ENCODE measurements at regions not wholly inside any gene's neighbourhood (a gene's known extent, or its start where the extent isn't known, plus 50 kb on each side); places are given as distances from the start of the nearest gene placed in this dataset.
A peak's percentile ranks its signal among the peaks of the same experiment; 100 is the strongest.

DNA sequence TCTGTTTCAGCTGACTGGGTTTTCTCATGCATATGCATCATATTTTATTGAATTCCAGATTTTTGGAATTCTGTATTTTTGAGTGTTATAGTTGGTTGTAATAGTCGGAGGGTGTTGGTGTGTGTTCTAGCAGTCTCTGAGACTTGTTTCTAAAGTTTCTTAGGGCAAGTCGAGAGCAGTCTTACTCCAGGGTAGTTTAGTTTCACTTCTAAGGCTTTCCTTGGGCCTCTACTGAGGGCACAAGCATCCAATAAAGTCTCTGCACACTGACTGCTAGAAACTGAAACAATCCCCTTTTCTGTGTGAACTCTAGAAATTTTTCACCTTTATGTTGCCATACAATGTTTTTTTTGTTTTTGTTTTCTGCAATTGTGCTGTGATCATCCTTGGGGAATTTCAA, 663.7 kb upstream of the LRATD1 start:
- no CpG with 5 or more reads among the region's 2 CpGs for WGBS (ENCODE audit: extremely low coverage, insufficient read length, low lambda C conversion rate)
- H2BK12ac ChIP-seq (ENCODE audit: insufficient read length, low read depth, low read length): no peak overlapping the region
- H3K27me3 ChIP-seq (ENCODE audit: insufficient read depth, low read length): no peaks in the 10 kb centered on the region
- H3K23me2 ChIP-seq (ENCODE audit: insufficient read length, low read depth, low read length, poor library complexity, severe bottlenecking): no peaks in the 10 kb centered on the region
- H3K4me2 ChIP-seq (ENCODE audit: insufficient read depth, insufficient read length, low read length): no peak overlapping the region
- H3K4ac ChIP-seq (ENCODE audit: low read depth, low read length): no peak overlapping the region
- H2BK120ac ChIP-seq (ENCODE audit: low read depth, low read length, poor library complexity, severe bottlenecking): no peak overlapping the region
- TF ChIP-seq, protein P1, sequence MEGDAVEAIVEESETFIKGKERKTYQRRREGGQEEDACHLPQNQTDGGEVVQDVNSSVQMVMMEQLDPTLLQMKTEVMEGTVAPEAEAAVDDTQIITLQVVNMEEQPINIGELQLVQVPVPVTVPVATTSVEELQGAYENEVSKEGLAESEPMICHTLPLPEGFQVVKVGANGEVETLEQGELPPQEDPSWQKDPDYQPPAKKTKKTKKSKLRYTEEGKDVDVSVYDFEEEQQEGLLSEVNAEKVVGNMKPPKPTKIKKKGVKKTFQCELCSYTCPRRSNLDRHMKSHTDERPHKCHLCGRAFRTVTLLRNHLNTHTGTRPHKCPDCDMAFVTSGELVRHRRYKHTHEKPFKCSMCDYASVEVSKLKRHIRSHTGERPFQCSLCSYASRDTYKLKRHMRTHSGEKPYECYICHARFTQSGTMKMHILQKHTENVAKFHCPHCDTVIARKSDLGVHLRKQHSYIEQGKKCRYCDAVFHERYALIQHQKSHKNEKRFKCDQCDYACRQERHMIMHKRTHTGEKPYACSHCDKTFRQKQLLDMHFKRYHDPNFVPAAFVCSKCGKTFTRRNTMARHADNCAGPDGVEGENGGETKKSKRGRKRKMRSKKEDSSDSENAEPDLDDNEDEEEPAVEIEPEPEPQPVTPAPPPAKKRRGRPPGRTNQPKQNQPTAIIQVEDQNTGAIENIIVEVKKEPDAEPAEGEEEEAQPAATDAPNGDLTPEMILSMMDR (conservative IDR thresholded peaks at IDR 0.05): no peak
- H3K9me3 ChIP-seq (ENCODE audit: control insufficient read depth, low read depth, low read length): no peaks in the 10 kb centered on the region
- no peak overlapping the region for H4K8ac ChIP-seq (replicated peaks; ENCODE audit: insufficient read length, low read depth, low read length)
- no peaks in the 10 kb centered on the region for H3K79me2 ChIP-seq (ENCODE audit: insufficient read depth, low read length)
- H3K9ac ChIP-seq (ENCODE audit: extremely low read depth, insufficient read length, low read length): no peak overlapping the region
- no peak overlapping the region for H3K14ac ChIP-seq (ENCODE audit: insufficient read depth, low read length)
- Mint-ChIP-seq H3K27me3 (ENCODE audit: low read depth) (no peaks in the 10 kb centered on the region), H3K36me3 (ENCODE audit: insufficient read depth in 1 of 3, low read depth in 3 of 3) (no peaks in the 10 kb centered on the region), H3K4me3 (no peak overlapping the region), H3K4me1 (no peaks in the 10 kb centered on the region), H3K9me3 (no peaks in the 10 kb centered on the region), H3K27ac (peak overlapping the region in 1 of 3 experiments; percentile 34; a peak in 1 of 7 replicates)
- no peak overlapping the region for H4K5ac ChIP-seq (ENCODE audit: insufficient read length, low read depth, low read length)
- H3K56ac ChIP-seq (ENCODE audit: insufficient read length, low read depth, low read length): no peak overlapping the region
- H3K18ac ChIP-seq (ENCODE audit: insufficient read length, low read depth, low read length): no peak overlapping the region
- no peak overlapping the region for H2AK5ac ChIP-seq (ENCODE audit: insufficient read length, low read length)
- H2BK15ac ChIP-seq (ENCODE audit: low read depth, low read length): no peak overlapping the region
- no peaks in the 10 kb centered on the region for H4K20me1 ChIP-seq (ENCODE audit: control insufficient read depth, insufficient read depth, insufficient read length)
- no peak overlapping the region for H2BK5ac ChIP-seq (ENCODE audit: insufficient read length, low read length)
- H3K27ac ChIP-seq (ENCODE audit: insufficient read length, low read depth, low read length): no peak overlapping the region
- H3K79me1 ChIP-seq (ENCODE audit: insufficient read depth, low read depth, low read length, poor library complexity, severe bottlenecking): no peaks in the 10 kb centered on the region
- H2AFZ ChIP-seq (ENCODE audit: low read length): no peak overlapping the region
- no peak for DNase-seq
- no peak overlapping the region for H3T11ph ChIP-seq (ENCODE audit: low read length)
- H3K23ac ChIP-seq (ENCODE audit: insufficient read length, low read depth, low read length): no peak overlapping the region
- no peak overlapping the region for H2BK20ac ChIP-seq (ENCODE audit: low read depth, low read length, poor library complexity, severe bottlenecking)
- no peaks in the 10 kb centered on the region for H3K4me1 ChIP-seq (ENCODE audit: insufficient read depth, low read length)
- no peak overlapping the region for H4K91ac ChIP-seq (ENCODE audit: insufficient read length, low read depth, low read length)
